ENCODE measurements at regions not wholly inside any gene's neighbourhood (a gene's known extent, or its start where the extent isn't known, plus 50 kb on each side); places are given as distances from the start of the nearest gene placed in this dataset.

- H3K27ac ChIP-seq (ENCODE audit: low read depth, low read length) = no peak overlapping the region
- CTCF ChIA-PET = interaction anchor here (1.8 kb wide), 1 partner anchor 803 kb away, joined by 9 read pairs; no protein-coding TSS in a partner anchor
- H3K27me3 ChIP-seq (ENCODE audit: insufficient read depth, low read length) = no peaks in the 10 kb centered on the region
- no peak for DNase-seq (ENCODE audit: low read depth, low spot score)
- H3K4me2 ChIP-seq (ENCODE audit: low read length) = no peak overlapping the region
- POLR2A ChIA-PET = no interaction called here
- TF ChIP-seq JUND (IDR thresholded peaks at IDR 0.05) (no peak), ELF1 (IDR thresholded peaks at IDR 0.05; ENCODE audit: borderline replicate concordance, low read depth) (no peak), POLR2AphosphoS5 (IDR thresholded peaks at IDR 0.05; ENCODE audit: low read depth, low read length) (no peak), MAX (IDR thresholded peaks at IDR 0.05) (no peak), REST (IDR thresholded peaks at IDR 0.05; ENCODE audit: low read depth) (no peak), CBX3 (IDR thresholded peaks at IDR 0.05; ENCODE audit: low read depth) (no peak)
- no peak for ATAC-seq
- H3K9me3 ChIP-seq (ENCODE audit: control insufficient read depth in 1 of 2, insufficient read depth in 1 of 2, low read depth in 1 of 2, low read length in 2 of 2) = no peaks in the 10 kb centered on the region
- H4K20me1 ChIP-seq (ENCODE audit: insufficient read depth) = no peaks in the 10 kb centered on the region
- intact Hi-C loops (cut with micrococcal nuclease) = loop anchor here (10.0 kb wide), 2 partner anchors 368 to 638 kb away; no protein-coding TSS in a partner anchor
- no peaks in the 10 kb centered on the region for H3K9me2 ChIP-seq (ENCODE audit: insufficient read depth)
- no TSS peak for BruUV-seq (replicated peaks)
- RAD21 ChIA-PET (ENCODE audit: low non-redundant PET in 1 of 2, low total read pairs in 2 of 2, uncharacterized antibody in 2 of 2, unreplicated experiment in 2 of 2) = no interaction called here
- no peaks in the 10 kb centered on the region for H3K79me2 ChIP-seq (ENCODE audit: insufficient read depth, low read length)
- H3K4me1 ChIP-seq (ENCODE audit: control insufficient read depth in 1 of 2, insufficient read depth in 2 of 2, low read length in 2 of 2) = no peaks in the 10 kb centered on the region
- H3K9ac ChIP-seq (ENCODE audit: low read length) = no peak overlapping the region
- H3K4me3 ChIP-seq (replicated peaks in 1 of 2; ENCODE audit: low read depth in 1 of 2, low read length in 2 of 2) = no peak overlapping the region
- no peak overlapping the region for H2AFZ ChIP-seq (ENCODE audit: low read depth, low read length, poor library complexity, severe bottlenecking)
- no peaks in the 10 kb centered on the region for H3K36me3 ChIP-seq (ENCODE audit: control insufficient read depth in 1 of 2, insufficient read depth in 2 of 2, low read length in 2 of 2)
Measured at GRCh38 chr7:85833066-85833465, 646.2 kb upstream of the SEMA3D start.

- Histone ChIP-seq H3K9ac (ENCODE audit: low read length) (no peak overlapping the region), H3K79me2 (ENCODE audit: insufficient read depth, low read length) (no peaks in the 10 kb centered on the region), H3K4me3 (replicated peaks in 1 of 2; ENCODE audit: low read depth in 1 of 2, low read length in 2 of 2) (no peak overlapping the region), H3K9me3 (ENCODE audit: control insufficient read depth in 1 of 2, insufficient read depth in 1 of 2, low read depth in 1 of 2, low read length in 2 of 2) (no peaks in the 10 kb centered on the region), H3K36me3 (ENCODE audit: control insufficient read depth in 1 of 2, insufficient read depth in 2 of 2, low read length in 2 of 2) (no peaks in the 10 kb centered on the region), H3K27ac (ENCODE audit: low read depth, low read length) (no peak overlapping the region), H3K4me1 (ENCODE audit: control insufficient read depth in 1 of 2, insufficient read depth in 2 of 2, low read length in 2 of 2) (no peaks in the 10 kb centered on the region), H3K4me2 (ENCODE audit: low read length) (no peak overlapping the region), H2AFZ (ENCODE audit: low read depth, low read length, poor library complexity, severe bottlenecking) (no peak overlapping the region), H3K27me3 (ENCODE audit: insufficient read depth, low read length) (no peaks in the 10 kb centered on the region), H3K9me2 (ENCODE audit: insufficient read depth) (no peaks in the 10 kb centered on the region), H4K20me1 (ENCODE audit: insufficient read depth) (no peaks in the 10 kb centered on the region)
- CTCF ChIA-PET = interaction anchor here (1.1 to 3.2 kb wide), 7 partner anchors 8 to 801 kb away, joined by 3 to 71 read pairs (median 24); no protein-coding TSS in a partner anchor
- ATAC-seq (no peak), DNase-seq (ENCODE audit: low read depth, low spot score) (no peak)
- RAD21 ChIA-PET (ENCODE audit: low non-redundant PET in 1 of 2, low total read pairs in 2 of 2, uncharacterized antibody in 2 of 2, unreplicated experiment in 2 of 2) = no interaction called here
- intact Hi-C loops (cut with micrococcal nuclease) = loop anchor here (1.0 to 10.0 kb wide), 4 partner anchors 366 to 800 kb away; no protein-coding TSS in a partner anchor
- POLR2A ChIA-PET = no interaction called here
- no TSS peak for BruUV-seq (replicated peaks)
- TF ChIP-seq EGR1 (IDR thresholded peaks at IDR 0.05; ENCODE audit: low read depth) (no peak), CBX3 (IDR thresholded peaks at IDR 0.05; ENCODE audit: low read depth) (no peak), FOSL1 (IDR thresholded peaks at IDR 0.05; ENCODE audit: low read depth) (no peak), EZH2 (IDR thresholded peaks at IDR 0.05) (no peak), ZBTB33 (IDR thresholded peaks at IDR 0.05; ENCODE audit: extremely low read depth, insufficient replicate concordance, low read length) (no peak), REST (IDR thresholded peaks at IDR 0.05; ENCODE audit: low read depth) (no peak), JUND (IDR thresholded peaks at IDR 0.05) (no peak)
Measured at GRCh38 chr7:85830982-85831381, 644.1 kb upstream of the SEMA3D start.
